ENCODE measurements at regions not wholly inside any gene's neighbourhood (a gene's known extent, or its start where the extent isn't known, plus 50 kb on each side); places are given as distances from the start of the nearest gene placed in this dataset.
A peak's percentile ranks its signal among the peaks of the same experiment; 100 is the strongest.
"Not testable (repeated sequence)": the region's sequence is repeated elsewhere in the genome, so short reads cannot be mapped to it uniquely, and the experiment has no call there.

DNA sequence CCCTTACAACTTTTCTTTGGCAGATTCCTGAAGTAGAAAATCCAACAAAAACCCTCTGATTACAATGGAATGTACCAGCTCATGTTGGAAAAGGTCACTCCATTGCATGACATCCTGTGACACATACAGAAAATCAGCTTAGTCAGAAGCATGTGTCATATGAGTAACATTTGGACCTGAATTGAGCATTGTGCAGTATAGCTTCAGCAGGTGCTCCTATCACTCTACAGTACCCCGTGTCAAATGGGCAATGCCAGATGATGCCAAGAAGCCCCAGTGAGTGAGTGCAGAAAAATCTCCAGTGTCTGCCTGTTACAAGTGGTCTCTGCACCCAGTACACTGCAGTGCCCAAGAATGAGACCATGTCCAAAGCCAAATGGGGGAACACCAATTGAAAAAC lies 129.7 kb upstream of the RUNX1 start:
- DNase-seq: no peak

DNA sequence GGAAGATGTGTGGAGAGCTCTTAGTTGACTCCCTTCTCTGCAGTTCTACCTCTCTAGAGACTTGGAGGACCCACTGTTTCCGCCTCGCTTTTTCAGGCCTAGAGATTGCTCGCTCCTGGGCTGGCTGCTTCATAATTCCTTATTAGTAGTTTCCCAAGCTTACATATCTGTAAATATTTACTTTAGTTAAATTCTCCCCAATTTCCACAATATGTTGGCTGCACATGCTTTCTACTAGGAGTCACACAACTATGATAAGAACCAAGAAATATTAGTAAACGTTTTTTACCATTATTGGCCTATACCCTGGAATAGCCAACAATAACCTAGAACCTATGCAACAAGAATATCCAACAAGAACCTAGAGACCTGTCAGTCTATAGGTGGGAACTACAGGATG lies 129.0 kb upstream of the RUNX1 start:
- no peak for DNase-seq

- DNase-seq: no peak
Observed at GRCh38 chr21:35172231-35172630, 123.1 kb upstream of the RUNX1 start.

- DNase-seq: no peak
Observed at GRCh38 chr21:35171385-35171784, 122.3 kb upstream of the RUNX1 start.

- DNase-seq: no peak
Observed at GRCh38 chr21:35170818-35171217, 121.7 kb upstream of the RUNX1 start.

- DNase-seq: peak; percentile 5 to 46
Observed at GRCh38 chr21:35170244-35170643, 121.1 kb upstream of the RUNX1 start.

GRCh38 chr21:35169574-35169973 lies 120.5 kb upstream of the RUNX1 start:
- no peak for DNase-seq

DNA sequence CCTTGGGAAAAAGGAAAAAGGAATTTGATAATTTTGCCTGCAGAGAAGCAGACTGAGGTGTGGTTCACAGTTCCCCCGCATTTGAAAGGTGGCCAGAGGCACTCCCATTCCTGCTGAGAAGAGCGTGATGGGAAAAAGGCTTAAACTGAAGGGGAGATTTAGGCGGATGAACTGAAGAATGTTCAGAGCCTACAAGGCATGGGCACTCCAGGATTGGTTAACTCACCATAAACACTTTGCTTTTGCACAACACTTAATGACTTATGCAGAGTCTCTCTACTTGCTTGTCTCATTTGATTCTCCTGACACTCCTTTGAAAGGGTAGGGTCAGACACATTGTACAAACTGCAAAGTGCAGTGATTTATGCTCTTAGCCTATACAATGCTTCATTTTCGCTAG lies 119.6 kb upstream of the RUNX1 start:
- no peak for DNase-seq

- DNase-seq: no peak
Observed at GRCh38 chr21:35164971-35165483, 115.9 kb upstream of the RUNX1 start.

- no peak for DNase-seq
Observed at GRCh38 chr21:35164380-35164779, 115.3 kb upstream of the RUNX1 start.

DNA sequence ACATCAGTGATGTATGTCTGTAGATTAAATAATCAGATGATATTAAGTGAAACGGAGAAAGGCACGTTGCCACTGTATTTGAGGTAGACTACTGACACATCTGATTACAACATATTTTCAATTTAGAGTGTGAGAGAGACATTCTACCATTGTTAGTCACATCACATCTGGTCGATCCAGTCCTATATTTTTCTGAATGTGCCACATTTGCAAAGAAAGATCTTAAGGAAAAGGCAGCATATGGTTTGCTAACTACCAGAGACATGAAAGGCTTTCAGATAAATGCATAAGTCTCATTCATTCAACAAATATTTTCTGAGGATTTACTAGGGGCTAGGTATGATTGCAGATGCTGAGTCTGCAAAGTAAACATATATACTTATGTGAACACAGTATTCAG lies 114.3 kb upstream of the RUNX1 start:
- DNase-seq: no peak

DNA sequence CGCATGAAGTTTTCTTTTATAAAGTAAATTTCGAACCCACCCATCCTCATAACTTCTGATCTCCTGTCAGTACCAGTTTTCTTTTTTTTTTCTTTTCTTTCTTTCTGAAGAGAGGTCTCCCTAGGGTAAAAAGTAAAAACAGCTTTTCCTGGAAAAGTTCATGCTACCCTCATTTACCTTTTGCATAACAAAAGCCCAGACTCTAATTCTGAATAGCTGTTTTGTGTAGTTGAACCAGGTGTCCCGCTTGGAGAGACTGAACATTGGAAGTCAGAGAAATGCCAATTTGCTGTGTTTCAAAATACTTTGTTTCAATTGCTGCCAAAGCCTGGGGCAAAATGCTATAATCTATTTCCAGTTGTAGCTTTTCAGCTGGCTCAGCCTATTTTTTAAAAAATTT lies 113.7 kb upstream of the RUNX1 start:
- DNase-seq: no peak

DNA sequence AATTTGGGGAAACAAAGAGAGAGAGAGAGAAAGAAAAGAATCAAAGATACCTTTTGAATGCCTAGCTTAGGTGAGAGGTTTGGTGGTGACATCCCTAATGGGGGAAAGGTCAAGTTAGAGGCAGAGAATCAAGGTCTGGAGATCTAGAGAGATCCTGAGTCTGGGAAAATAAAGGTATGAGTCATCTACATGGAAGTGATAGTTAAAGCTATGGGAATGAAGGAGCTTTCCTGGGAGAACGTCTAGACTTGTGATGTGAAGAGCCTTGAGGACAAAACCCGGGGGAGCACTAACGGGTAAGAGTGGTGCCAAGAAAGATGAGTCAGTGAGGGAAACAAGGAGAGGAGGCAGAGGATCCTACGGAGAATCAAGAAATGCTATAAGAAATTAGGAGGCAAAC lies 110.8 kb upstream of the RUNX1 start:
- no peak for DNase-seq

DNA sequence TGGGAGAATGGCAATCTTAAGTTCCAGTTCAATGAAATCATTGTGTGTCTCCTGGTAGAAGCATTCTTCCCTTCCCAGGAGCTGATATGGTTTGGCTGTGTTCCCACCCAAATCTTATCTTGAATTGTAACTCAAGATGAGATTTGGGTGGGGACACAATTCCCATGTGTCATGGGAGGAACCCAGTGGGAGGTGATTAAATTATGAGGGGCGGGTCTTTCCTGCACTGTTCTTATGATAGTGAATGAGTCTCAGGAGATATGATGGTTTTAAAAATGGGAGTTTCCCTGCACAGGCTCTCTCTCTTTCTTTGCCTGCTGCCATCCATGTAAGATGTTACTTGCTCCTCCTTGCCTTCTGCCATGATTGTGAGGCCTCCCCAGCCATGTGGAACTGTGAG lies 108.3 kb upstream of the RUNX1 start:
- DNase-seq: not testable (repeated sequence)

GRCh38 chr21:35156293-35157278 lies 107.5 kb upstream of the RUNX1 start:
- peak; percentile 5 to 42 for DNase-seq

DNA sequence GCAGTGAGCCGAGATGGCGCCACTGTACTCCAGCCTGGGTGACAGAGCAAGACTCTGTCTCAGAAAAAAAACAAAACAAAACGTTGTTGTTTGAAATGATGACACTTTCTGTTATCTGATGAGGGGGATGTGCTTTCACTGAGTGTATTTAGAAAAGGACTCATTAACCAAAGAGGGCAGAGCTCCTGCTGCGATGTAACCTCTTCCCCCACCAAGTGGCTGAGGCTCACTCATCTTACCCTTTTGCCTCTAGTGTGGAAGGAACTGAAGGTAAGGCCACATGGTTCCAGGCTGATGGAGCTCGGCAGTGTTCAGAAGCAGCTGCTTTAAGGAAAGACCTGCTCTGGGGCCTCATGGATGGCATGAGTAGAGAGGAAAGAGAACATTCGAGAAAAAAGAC lies 105.7 kb upstream of the RUNX1 start:
- DNase-seq: no peak

DNA sequence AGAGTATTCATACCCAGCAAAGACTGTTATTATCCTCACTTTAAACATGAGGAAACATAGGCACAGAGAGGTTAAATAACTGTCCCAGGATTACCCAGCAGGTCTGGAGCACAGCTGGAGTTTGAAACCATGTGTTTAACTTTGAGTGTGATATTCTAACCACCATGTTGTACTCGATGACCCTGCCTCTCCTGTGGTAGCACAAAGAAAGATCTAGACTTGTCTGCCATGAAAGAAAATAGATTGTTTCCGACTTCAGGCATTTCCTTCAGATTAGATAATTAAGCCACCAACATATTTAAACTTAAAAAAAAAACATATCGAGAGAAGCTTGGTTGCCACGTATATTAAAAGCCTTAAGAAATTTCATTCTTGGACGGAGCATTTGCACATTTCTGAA lies 104.6 kb upstream of the RUNX1 start:
- DNase-seq: no peak

- no peak for DNase-seq
Observed at GRCh38 chr21:35150562-35151226, 101.6 kb upstream of the RUNX1 start.

GRCh38 chr21:35149698-35150097 lies 100.6 kb upstream of the RUNX1 start:
- no peak for DNase-seq

- DNase-seq: no peak
Observed at GRCh38 chr21:35147439-35147838, 98.3 kb upstream of the RUNX1 start.

DNA sequence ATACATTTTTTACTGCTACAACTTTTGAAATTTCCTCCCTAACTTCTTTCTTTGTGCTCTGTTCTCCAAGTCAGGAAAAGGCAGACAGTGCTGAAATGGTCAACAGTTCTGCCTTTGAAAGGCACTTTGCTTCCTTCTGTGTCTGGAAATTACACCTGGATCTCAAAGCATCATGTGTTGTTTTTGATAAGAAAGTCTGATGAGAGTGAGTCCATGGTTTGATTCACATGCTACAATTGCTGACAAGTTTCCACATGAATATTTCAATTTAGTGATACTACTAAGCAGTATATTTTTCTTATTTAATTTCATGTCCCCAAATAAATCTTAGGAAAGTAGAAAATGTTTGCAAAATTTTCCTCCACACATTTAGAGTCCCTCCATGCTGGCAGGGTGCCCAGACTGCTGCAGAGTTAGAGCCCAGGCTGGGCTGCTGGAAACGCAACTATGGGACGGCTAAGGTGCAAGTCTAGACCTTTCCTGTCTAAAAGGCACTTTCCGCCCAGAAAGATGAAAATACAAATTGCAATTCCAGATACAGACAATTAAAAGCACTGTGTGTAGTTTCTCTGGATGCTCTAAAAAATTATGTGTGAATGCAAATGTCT lies 96.6 kb upstream of the RUNX1 start:
- DNase-seq: no peak

DNA sequence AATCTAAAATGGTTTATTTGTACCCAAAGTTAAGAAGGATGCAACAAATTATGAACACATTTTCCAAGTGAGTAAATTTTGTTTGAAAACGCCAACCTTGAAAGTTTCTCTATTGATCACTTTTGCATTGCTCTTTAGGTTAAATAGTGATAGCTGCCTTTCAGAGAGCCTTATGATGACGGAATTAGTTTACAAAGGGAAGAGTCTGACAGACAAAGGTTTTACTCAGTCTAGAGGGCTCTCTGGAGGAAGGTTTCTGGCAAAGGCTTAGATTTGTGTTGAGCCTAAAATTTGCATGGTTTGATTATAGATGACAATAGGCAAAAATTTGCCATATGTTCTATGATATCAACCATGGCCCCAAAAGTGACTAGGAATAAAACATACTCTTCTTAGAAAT lies 95.9 kb upstream of the RUNX1 start:
- peak in 1 of 2 experiments; percentile 31 for DNase-seq

GRCh38 chr21:35142036-35142815 lies 93.1 kb upstream of the RUNX1 start:
- DNase-seq: no peak

All from NCI-H526 (cell line).